ENCODE measurements at regions not wholly inside any gene's neighbourhood (a gene's known extent, or its start where the extent isn't known, plus 50 kb on each side); places are given as distances from the start of the nearest gene placed in this dataset.

GRCh38 chr5:144004751-144005150 lies 165.7 kb downstream of the YIPF5 start:
- TF ChIP-seq CTCF (IDR thresholded peaks at IDR 0.05; ENCODE audit: unreplicated experiment), result no peak
- Mint-ChIP-seq H3K4me1 (ENCODE audit: low read depth) (no peaks in the 10 kb centered on the region), H3K36me3 (ENCODE audit: insufficient read depth) (no peaks in the 10 kb centered on the region), H3K9me3 (ENCODE audit: low read depth) (peaks cover 4% of the 10 kb centered on the region), H3K27me3 (no peaks in the 10 kb centered on the region), H3K27ac (no peak overlapping the region), H3K4me3 (ENCODE audit: low read depth) (no peak overlapping the region)
- no peak for DNase-seq (ENCODE audit: low spot score, unreplicated experiment)

GRCh38 chr5:144009116-144009515 lies 161.3 kb downstream of the YIPF5 start:
- DNase-seq (ENCODE audit: low spot score, unreplicated experiment), result no peak
- no peaks in the 10 kb centered on the region for H3K4me1 Mint-ChIP-seq (ENCODE audit: low read depth)
- H3K27ac Mint-ChIP-seq, result no peak overlapping the region
- H3K36me3 Mint-ChIP-seq (ENCODE audit: insufficient read depth), result peaks cover 3% of the 10 kb centered on the region
- no peak for TF ChIP-seq CTCF (IDR thresholded peaks at IDR 0.05; ENCODE audit: unreplicated experiment)
- peaks cover 32% of the 10 kb centered on the region for H3K9me3 Mint-ChIP-seq (ENCODE audit: low read depth)
- H3K27me3 Mint-ChIP-seq, result no peaks in the 10 kb centered on the region
- no peak overlapping the region for H3K4me3 Mint-ChIP-seq (ENCODE audit: low read depth)

- Mint-ChIP-seq H3K9me3 (ENCODE audit: low read depth) (peaks cover 29% of the 10 kb centered on the region), H3K4me1 (ENCODE audit: low read depth) (peaks cover 1% of the 10 kb centered on the region), H3K27ac (no peak overlapping the region), H3K36me3 (ENCODE audit: insufficient read depth) (peaks cover 3% of the 10 kb centered on the region), H3K4me3 (ENCODE audit: low read depth) (no peak overlapping the region), H3K27me3 (no peaks in the 10 kb centered on the region)
- no peak for DNase-seq (ENCODE audit: low spot score, unreplicated experiment)
- no peak for TF ChIP-seq CTCF (IDR thresholded peaks at IDR 0.05; ENCODE audit: unreplicated experiment)
Measured at GRCh38 chr5:144011388-144011787, 159.1 kb downstream of the YIPF5 start.

GRCh38 chr5:144013816-144014215 lies 156.6 kb downstream of the YIPF5 start:
- Mint-ChIP-seq H3K9me3 (ENCODE audit: low read depth) (peaks cover 29% of the 10 kb centered on the region), H3K4me1 (ENCODE audit: low read depth) (peaks cover 1% of the 10 kb centered on the region), H3K27me3 (peaks cover 2% of the 10 kb centered on the region), H3K36me3 (ENCODE audit: insufficient read depth) (peaks cover 3% of the 10 kb centered on the region), H3K27ac (no peak overlapping the region), H3K4me3 (ENCODE audit: low read depth) (no peak overlapping the region)
- no peak for DNase-seq (ENCODE audit: low spot score, unreplicated experiment)
- TF ChIP-seq CTCF (IDR thresholded peaks at IDR 0.05; ENCODE audit: unreplicated experiment), result no peak

- H3K4me1 Mint-ChIP-seq (ENCODE audit: low read depth), result peaks cover 1% of the 10 kb centered on the region
- no peak overlapping the region for H3K27ac Mint-ChIP-seq
- H3K4me3 Mint-ChIP-seq (ENCODE audit: low read depth), result no peak overlapping the region
- DNase-seq (ENCODE audit: low spot score, unreplicated experiment), result no peak
- TF ChIP-seq CTCF (IDR thresholded peaks at IDR 0.05; ENCODE audit: unreplicated experiment), result no peak
- H3K36me3 Mint-ChIP-seq (ENCODE audit: insufficient read depth), result peaks cover 3% of the 10 kb centered on the region
- H3K27me3 Mint-ChIP-seq, result peaks cover 2% of the 10 kb centered on the region
- peaks cover 27% of the 10 kb centered on the region for H3K9me3 Mint-ChIP-seq (ENCODE audit: low read depth)
Measured at GRCh38 chr5:144015961-144016360, 154.5 kb downstream of the YIPF5 start.

All from progenitor cell of endocrine pancreas (in vitro differentiated cells).